Endodermal cell (in vitro differentiated cells): ENCODE measurements at regions not wholly inside any gene's neighbourhood (a gene's known extent, or its start where the extent isn't known, plus 50 kb on each side); places are given as distances from the start of the nearest gene placed in this dataset.

Experiments used
- DNase-seq: peaks from one replicate; pipeline ENCODE4 v3.0.0-alpha.2; 2017
- H3K27ac ChIP-seq: 2 replicates; pipeline ENCODE4 v1.5.1; 2013; ENCODE audit warnings: mild to moderate bottlenecking, low read depth, low read length, moderate library complexity
- H3K27me3 ChIP-seq: 2 replicates; pipeline ENCODE4 v1.6.1; 2013; ENCODE audit warnings: mild to moderate bottlenecking, low read length, moderate library complexity; ENCODE audit not compliant: insufficient read depth, control insufficient read depth, poor library complexity, severe bottlenecking
- H3K36me3 ChIP-seq: 2 replicates; pipeline ENCODE4 v1.7.0; 2013; ENCODE audit warnings: mild to moderate bottlenecking, low read length, moderate library complexity; ENCODE audit not compliant: control insufficient read depth, insufficient read depth
- H3K4me1 ChIP-seq: one replicate; pipeline ENCODE4 v1.7.0; 2013; ENCODE audit warnings: low read length; ENCODE audit not compliant: control insufficient read depth, insufficient read depth
- H3K4me3 ChIP-seq: 2 replicates; pipeline ENCODE4 v1.5.1; 2013; ENCODE audit warnings: mild to moderate bottlenecking, low read length, moderate library complexity
- H3K9ac ChIP-seq: 2 replicates; pipeline ENCODE4 v1.6.1; 2013; ENCODE audit warnings: mild to moderate bottlenecking, low read length, moderate library complexity; ENCODE audit not compliant: poor library complexity, severe bottlenecking; ENCODE audit errors: extremely low read depth
- H3K9me3 ChIP-seq: 2 replicates; pipeline ENCODE4 v1.6.1; 2013; ENCODE audit warnings: mild to moderate bottlenecking, low read length, moderate library complexity; ENCODE audit not compliant: control insufficient read depth
- H3K27ac Mint-ChIP-seq: 2 replicates; pipeline ENCODE4 v1.8.0; 2020; ENCODE audit warnings: mixed read lengths
- H3K27me3 Mint-ChIP-seq: 2 replicates; pipeline ENCODE4 v1.8.0; 2021; ENCODE audit warnings: mild to moderate bottlenecking, mixed read lengths; ENCODE audit not compliant: insufficient read depth
- H3K36me3 Mint-ChIP-seq: 2 replicates; pipeline ENCODE4 v1.8.0; 2020; ENCODE audit warnings: low read depth, mixed read lengths
- H3K4me1 Mint-ChIP-seq: 2 replicates; pipeline ENCODE4 v1.8.0; 2020; ENCODE audit warnings: mixed read lengths
- H3K4me3 Mint-ChIP-seq: 2 replicates; pipeline ENCODE4 v1.8.0; 2020; ENCODE audit warnings: mild to moderate bottlenecking, moderate library complexity, mixed read lengths
- H3K9me3 Mint-ChIP-seq: 2 replicates; pipeline ENCODE4 v1.8.0; 2020; ENCODE audit warnings: mild to moderate bottlenecking, mixed read lengths
- WGBS, 2 experiments: methylation state at CpG; one replicate each; pipeline versions ENCODE4 v1.1.5 to v1.1.7; 2013; ENCODE audit warnings: missing lambda C conversion rate in 2 of 2, mixed read lengths in 1 of 2; ENCODE audit not compliant: insufficient coverage in 1 of 2, insufficient read length in 1 of 2; 5-methylcytosine and 5-hydroxymethylcytosine counted together
- TF ChIP-seq, protein P1 (sequence below): fragments of 200-600 bp; sonication (generic); conservative IDR thresholded peaks from 2 replicates; pipeline ENCODE4 v1.5.0; 2021; ENCODE audit warnings: antibody characterized with exemption, mild to moderate bottlenecking

GRCh38 chr13:73695325-73695724 is 438.9 kb downstream of the KLF12 start:
- Mint-ChIP-seq H3K4me3 (no peak overlapping the region), H3K9me3 (no peaks in the 10 kb centered on the region), H3K36me3 (peaks cover 12% of the 10 kb centered on the region), H3K4me1 (peaks cover 5% of the 10 kb centered on the region), H3K27me3 (no peaks in the 10 kb centered on the region), H3K27ac (no peak overlapping the region)
- H3K36me3 ChIP-seq: no peaks in the 10 kb centered on the region
- H3K27me3 ChIP-seq: no peaks in the 10 kb centered on the region
- H3K4me3 ChIP-seq: no peak overlapping the region
- TF ChIP-seq, protein P1, sequence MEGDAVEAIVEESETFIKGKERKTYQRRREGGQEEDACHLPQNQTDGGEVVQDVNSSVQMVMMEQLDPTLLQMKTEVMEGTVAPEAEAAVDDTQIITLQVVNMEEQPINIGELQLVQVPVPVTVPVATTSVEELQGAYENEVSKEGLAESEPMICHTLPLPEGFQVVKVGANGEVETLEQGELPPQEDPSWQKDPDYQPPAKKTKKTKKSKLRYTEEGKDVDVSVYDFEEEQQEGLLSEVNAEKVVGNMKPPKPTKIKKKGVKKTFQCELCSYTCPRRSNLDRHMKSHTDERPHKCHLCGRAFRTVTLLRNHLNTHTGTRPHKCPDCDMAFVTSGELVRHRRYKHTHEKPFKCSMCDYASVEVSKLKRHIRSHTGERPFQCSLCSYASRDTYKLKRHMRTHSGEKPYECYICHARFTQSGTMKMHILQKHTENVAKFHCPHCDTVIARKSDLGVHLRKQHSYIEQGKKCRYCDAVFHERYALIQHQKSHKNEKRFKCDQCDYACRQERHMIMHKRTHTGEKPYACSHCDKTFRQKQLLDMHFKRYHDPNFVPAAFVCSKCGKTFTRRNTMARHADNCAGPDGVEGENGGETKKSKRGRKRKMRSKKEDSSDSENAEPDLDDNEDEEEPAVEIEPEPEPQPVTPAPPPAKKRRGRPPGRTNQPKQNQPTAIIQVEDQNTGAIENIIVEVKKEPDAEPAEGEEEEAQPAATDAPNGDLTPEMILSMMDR: no peak
- no peak for DNase-seq
- no peak overlapping the region for H3K27ac ChIP-seq
- no peaks in the 10 kb centered on the region for H3K9me3 ChIP-seq
- no peak overlapping the region for H3K9ac ChIP-seq
- WGBS, 2 experiments: 94 to 96% methylated on average over 13 to 14 of the region's 14 CpGs
- no peaks in the 10 kb centered on the region for H3K4me1 ChIP-seq

DNA sequence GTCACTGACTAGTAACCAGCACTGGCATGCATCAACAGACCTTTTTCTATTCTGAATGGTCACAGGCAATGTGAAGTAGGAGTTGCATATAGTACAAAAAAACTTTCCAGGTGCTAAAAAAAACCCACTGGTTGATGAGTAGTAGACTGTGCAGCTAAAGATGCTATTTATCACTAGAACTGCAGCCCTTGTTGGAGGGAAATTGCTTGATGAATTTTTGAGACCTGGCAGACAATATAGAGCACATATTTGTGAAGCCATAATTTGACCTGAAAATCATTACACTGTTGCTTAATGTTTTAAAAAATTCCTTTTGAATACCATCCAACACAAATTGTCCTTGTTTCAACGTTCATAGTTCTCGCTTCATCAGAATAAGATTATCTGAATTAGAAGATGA is 441.0 kb downstream of the KLF12 start:
- no peaks in the 10 kb centered on the region for H3K9me3 ChIP-seq
- H3K27ac ChIP-seq: no peak overlapping the region
- no peak for DNase-seq
- Mint-ChIP-seq H3K27ac (no peak overlapping the region), H3K36me3 (peaks cover 12% of the 10 kb centered on the region), H3K4me3 (no peak overlapping the region), H3K27me3 (no peaks in the 10 kb centered on the region), H3K4me1 (peaks cover 5% of the 10 kb centered on the region), H3K9me3 (no peaks in the 10 kb centered on the region)
- H3K36me3 ChIP-seq: no peaks in the 10 kb centered on the region
- no peaks in the 10 kb centered on the region for H3K27me3 ChIP-seq
- no peak overlapping the region for H3K9ac ChIP-seq
- H3K4me3 ChIP-seq: no peak overlapping the region
- H3K4me1 ChIP-seq: no peaks in the 10 kb centered on the region
- WGBS, 2 experiments: 100% methylated on average over 1 to 2 of the region's 2 CpGs
- TF ChIP-seq, protein P1: no peak

GRCh38 chr13:73691891-73692290 is 442.3 kb downstream of the KLF12 start:
- Histone ChIP-seq H3K27ac (no peak overlapping the region), H3K9me3 (no peaks in the 10 kb centered on the region), H3K27me3 (no peaks in the 10 kb centered on the region), H3K4me1 (no peaks in the 10 kb centered on the region), H3K36me3 (no peaks in the 10 kb centered on the region), H3K4me3 (no peak overlapping the region), H3K9ac (no peak overlapping the region)
- WGBS, 2 experiments: 84 to 100% methylated on average over 1 to 4 of the region's 4 CpGs
- TF ChIP-seq, protein P1: no peak
- no peak for DNase-seq
- Mint-ChIP-seq H3K27me3 (no peaks in the 10 kb centered on the region), H3K4me3 (no peak overlapping the region), H3K4me1 (no peaks in the 10 kb centered on the region), H3K9me3 (no peaks in the 10 kb centered on the region), H3K27ac (no peak overlapping the region), H3K36me3 (peaks cover 9% of the 10 kb centered on the region)
